Suprapubic skin (tissue), 4 donors: ENCODE measurements at regions not wholly inside any gene's neighbourhood (a gene's known extent, or its start where the extent isn't known, plus 50 kb on each side); places are given as distances from the start of the nearest gene placed in this dataset.

Experiments used
- CTCF ChIP-seq, 2 donors: fragments of 200-600 bp in 1 of 2; fragments of 450-650 bp in 1 of 2; sonication (generic) in 1 of 2; IDR thresholded peaks; one replicate each; pipeline ENCODE4 v1.5.1; 2016 to 2019; ENCODE audit warnings: antibody characterized with exemption in 2 of 2, mild to moderate bottlenecking in 1 of 2, moderate library complexity in 1 of 2
- EP300 ChIP-seq: sonication (generic); formaldehyde crosslinking; IDR thresholded peaks from one replicate; pipeline ENCODE4 v1.6.1; 2017; ENCODE audit warnings: antibody characterized with exemption
- POLR2A ChIP-seq, 2 donors: fragments of 450-650 bp; IDR thresholded peaks; one replicate each; pipeline ENCODE4 v1.6.1; 2017; ENCODE audit warnings: antibody characterized with exemption in 2 of 2, mild to moderate bottlenecking in 2 of 2, moderate library complexity in 2 of 2
- POLR2AphosphoS5 ChIP-seq, 3 donors: sonication (generic); formaldehyde crosslinking; IDR thresholded peaks; one replicate each; pipeline ENCODE4 v1.6.1; 2017; ENCODE audit warnings: antibody characterized with exemption in 3 of 3

GRCh38 chr4:23590431-23590830 lies 299.4 kb downstream of the PPARGC1A start:
- TF ChIP-seq CTCF (IDR thresholded peaks at IDR 0.05) (no peak), EP300 (no peak), POLR2A (IDR thresholded peaks at IDR 0.05) (no peak), POLR2AphosphoS5 (IDR thresholded peaks at IDR 0.05) (no peak)
